Activated CD4-positive, alpha-beta T cell treated with anti-CD3 and anti-CD28 coated beads, Interleukin-2, Interleukin-4, amounts not matched to agents 100 ng/mL and 50 ng/mL, durations not matched to agents 16 hours and 8 hours (primary cell): ENCODE measurements at regions not wholly inside any gene's neighbourhood (a gene's known extent, or its start where the extent isn't known, plus 50 kb on each side); places are given as distances from the start of the nearest gene placed in this dataset.

ENCODE experiments used
- DNase-seq: peaks from one replicate; pipeline ENCODE4 v3.0.0-alpha.2; 2020; ENCODE audit warnings: low spot score

- no peak for DNase-seq
These were observed 62.7 kb upstream of the FTH1 start for GRCh38 chr11:62030071-62030684.

DNA sequence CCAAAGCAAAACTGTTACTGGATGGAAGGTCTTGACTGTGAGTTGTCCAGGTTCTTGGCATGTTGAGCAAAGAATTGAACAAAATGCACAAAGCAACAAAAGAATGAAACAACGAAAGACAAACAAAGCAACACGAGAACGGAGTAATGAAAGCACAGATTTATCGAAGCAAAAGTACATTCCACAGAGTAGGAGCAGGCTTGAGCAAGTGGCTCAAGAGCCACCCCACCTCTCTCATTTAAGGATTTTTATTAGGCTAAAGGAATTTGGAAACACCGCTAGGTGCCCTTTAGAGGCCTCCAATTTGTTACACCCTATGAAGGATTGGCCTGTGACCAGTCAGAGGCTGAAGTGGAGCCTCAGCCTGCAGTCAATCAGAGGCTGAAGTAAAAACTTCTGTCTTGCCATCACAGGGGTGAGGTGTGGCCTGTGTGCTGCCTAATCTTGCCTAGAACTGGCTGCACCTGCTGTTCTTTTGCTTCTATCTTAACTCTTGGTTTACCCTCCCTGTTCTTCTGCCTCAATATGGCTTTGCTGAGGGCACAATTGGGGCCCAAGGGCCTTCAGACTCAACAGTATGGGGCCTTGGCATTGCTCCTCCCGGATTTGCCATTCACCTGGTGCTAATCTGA, 59.4 kb upstream of the FTH1 start:
- no peak for DNase-seq

GRCh38 chr11:62025487-62026105, 58.2 kb upstream of the FTH1 start:
- peak; percentile 80 for DNase-seq

DNA sequence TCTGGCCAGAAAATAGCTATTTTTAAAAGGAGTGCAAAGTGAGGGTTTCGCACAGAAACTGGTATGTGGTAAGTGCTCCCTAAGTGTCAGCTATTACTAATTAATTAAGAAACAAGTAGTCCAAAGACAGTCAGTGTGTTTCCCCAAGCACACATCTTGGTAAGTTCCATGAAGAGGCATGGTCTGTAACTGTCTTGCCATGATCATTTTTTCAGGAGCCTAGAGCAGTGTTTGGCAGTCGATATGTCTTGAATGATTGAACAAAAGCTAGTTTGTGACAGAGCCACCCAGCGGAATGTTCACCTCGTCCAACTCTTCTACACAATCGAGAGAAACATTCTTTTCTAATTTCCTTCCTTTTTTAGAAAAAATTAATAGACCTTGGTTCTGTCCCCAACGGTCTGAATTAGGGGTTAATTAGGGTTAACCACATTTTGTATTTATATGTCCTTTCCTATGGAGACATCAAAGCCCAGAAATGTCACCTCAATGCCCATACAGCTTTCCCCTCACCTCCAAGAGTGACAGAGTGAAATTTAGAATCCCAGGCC, 57.6 kb upstream of the FTH1 start:
- DNase-seq, result no peak

- DNase-seq, result no peak
These were observed 54.8 kb upstream of the FTH1 start for GRCh38 chr11:62022211-62022610.

DNA sequence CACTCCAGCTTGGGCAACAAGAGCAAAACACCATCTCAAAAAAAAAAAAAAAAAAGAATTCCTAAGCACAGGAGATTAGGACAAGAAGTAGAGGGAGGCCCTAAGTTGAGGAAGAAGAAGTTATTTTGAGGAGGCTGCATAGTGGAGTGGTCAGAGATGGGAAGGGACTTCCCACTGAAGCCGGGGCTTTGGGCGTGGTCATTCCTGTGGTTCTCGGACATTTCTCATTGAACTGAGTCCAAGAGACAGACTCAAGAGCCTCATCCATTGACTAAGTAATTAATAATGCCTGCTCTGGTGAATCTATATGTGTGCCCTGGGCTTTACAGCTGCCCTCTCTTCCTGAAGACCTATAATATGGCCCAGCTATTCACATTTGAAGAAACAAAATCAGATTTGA, 53.2 kb upstream of the FTH1 start:
- no peak for DNase-seq

- DNase-seq, result no peak
These were observed 51.7 kb upstream of the FTH1 start for GRCh38 chr11:62018981-62019664.

- no peak for DNase-seq
These were observed 50.6 kb upstream of the FTH1 start for GRCh38 chr11:62017878-62018655.
